ENCODE measurements at regions not wholly inside any gene's neighbourhood (a gene's known extent, or its start where the extent isn't known, plus 50 kb on each side); places are given as distances from the start of the nearest gene placed in this dataset.
A peak's percentile ranks its signal among the peaks of the same experiment; 100 is the strongest.

- no peak for TF ChIP-seq CTCF (IDR thresholded peaks at IDR 0.05; ENCODE audit: insufficient read depth, low read depth, low read length, missing control alignments)
- DNase-seq (ENCODE audit: low read depth), result no peak
- H3K4me3 ChIP-seq (ENCODE audit: low read length), result no peak overlapping the region
Measured at GRCh38 chr9:22363421-22363887, 83.2 kb upstream of the DMRTA1 start.

GRCh38 chr9:22373636-22374035 is 73.0 kb upstream of the DMRTA1 start:
- no peak for TF ChIP-seq CTCF (IDR thresholded peaks at IDR 0.05; ENCODE audit: insufficient read depth, low read depth, low read length, missing control alignments)
- H3K4me3 ChIP-seq (ENCODE audit: low read length), result no peak overlapping the region
- no peak for DNase-seq (ENCODE audit: low read depth)

GRCh38 chr9:22374051-22374450 is 72.6 kb upstream of the DMRTA1 start:
- H3K4me3 ChIP-seq (ENCODE audit: low read length), result no peak overlapping the region

GRCh38 chr9:22379272-22379671 is 67.4 kb upstream of the DMRTA1 start:
- H3K4me3 ChIP-seq (ENCODE audit: low read length), result no peak overlapping the region
- TF ChIP-seq CTCF (IDR thresholded peaks at IDR 0.05; ENCODE audit: insufficient read depth, low read depth, low read length, missing control alignments), result no peak
- DNase-seq (ENCODE audit: low read depth), result no peak

More at GRCh38 chr9:22374051-22374450, 72.6 kb upstream of the DMRTA1 start:
- no peak for DNase-seq (ENCODE audit: low read depth)
- TF ChIP-seq CTCF (IDR thresholded peaks at IDR 0.05; ENCODE audit: insufficient read depth, low read depth, low read length, missing control alignments), result no peak

- H3K4me3 ChIP-seq (ENCODE audit: low read length), result no peak overlapping the region
- TF ChIP-seq CTCF (IDR thresholded peaks at IDR 0.05; ENCODE audit: insufficient read depth, low read depth, low read length, missing control alignments), result no peak
- DNase-seq (ENCODE audit: low read depth), result no peak
Measured at GRCh38 chr9:22381170-22381569, 65.5 kb upstream of the DMRTA1 start.

- TF ChIP-seq CTCF (IDR thresholded peaks at IDR 0.05; ENCODE audit: insufficient read depth, low read depth, low read length, missing control alignments), result no peak
- DNase-seq (ENCODE audit: low read depth), result no peak
Measured at GRCh38 chr9:22382331-22382730, 64.3 kb upstream of the DMRTA1 start.

GRCh38 chr9:22383718-22384117 is 62.9 kb upstream of the DMRTA1 start:
- no peak for TF ChIP-seq CTCF (IDR thresholded peaks at IDR 0.05; ENCODE audit: insufficient read depth, low read depth, low read length, missing control alignments)
- peak; percentile 36 for DNase-seq (ENCODE audit: low read depth)
- H3K4me3 ChIP-seq (ENCODE audit: low read length), result no peak overlapping the region

More at GRCh38 chr9:22382331-22382730, 64.3 kb upstream of the DMRTA1 start:
- H3K4me3 ChIP-seq (ENCODE audit: low read length), result no peak overlapping the region
